Middle frontal gyrus (tissue), 1 donor: ENCODE measurements at regions not wholly inside any gene's neighbourhood (a gene's known extent, or its start where the extent isn't known, plus 50 kb on each side); places are given as distances from the start of the nearest gene placed in this dataset.

Source experiments
- DNase-seq: peaks from one replicate; pipeline ENCODE4 v3.0.0-alpha.2; 2015; ENCODE audit warnings: low spot score; ENCODE audit errors: extremely low spot score

GRCh38 chr13:22220151-22221135 lies 549.6 kb downstream of the FGF9 start:
- no peak for DNase-seq

GRCh38 chr13:22223411-22223810 lies 552.5 kb downstream of the FGF9 start:
- no peak for DNase-seq

- DNase-seq = no peak
Observed at GRCh38 chr13:22226086-22226485, 555.2 kb downstream of the FGF9 start.

GRCh38 chr13:22227895-22228294 lies 557.0 kb downstream of the FGF9 start:
- no peak for DNase-seq

GRCh38 chr13:22229916-22230315 lies 559.0 kb downstream of the FGF9 start:
- DNase-seq = no peak

DNA sequence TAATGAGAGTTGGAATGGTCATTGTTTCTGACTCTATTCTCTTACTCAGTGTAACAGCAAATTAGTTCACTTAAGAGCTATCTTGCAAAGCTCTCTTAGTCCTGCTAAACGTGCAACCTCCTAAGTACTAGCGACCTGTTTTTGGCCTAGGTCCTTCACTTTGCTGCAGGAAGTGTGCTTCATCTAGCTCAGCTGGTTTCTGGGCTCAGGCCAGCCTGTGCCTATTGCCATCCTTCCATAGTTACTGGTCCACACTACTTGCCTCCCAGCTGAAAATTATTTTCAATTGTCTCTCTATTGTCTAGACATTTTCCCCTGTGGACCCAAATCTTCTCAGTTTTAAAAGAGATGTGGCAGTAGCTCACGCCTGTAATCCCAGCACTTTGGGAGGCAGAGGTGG lies 561.3 kb downstream of the FGF9 start:
- DNase-seq = no peak

DNA sequence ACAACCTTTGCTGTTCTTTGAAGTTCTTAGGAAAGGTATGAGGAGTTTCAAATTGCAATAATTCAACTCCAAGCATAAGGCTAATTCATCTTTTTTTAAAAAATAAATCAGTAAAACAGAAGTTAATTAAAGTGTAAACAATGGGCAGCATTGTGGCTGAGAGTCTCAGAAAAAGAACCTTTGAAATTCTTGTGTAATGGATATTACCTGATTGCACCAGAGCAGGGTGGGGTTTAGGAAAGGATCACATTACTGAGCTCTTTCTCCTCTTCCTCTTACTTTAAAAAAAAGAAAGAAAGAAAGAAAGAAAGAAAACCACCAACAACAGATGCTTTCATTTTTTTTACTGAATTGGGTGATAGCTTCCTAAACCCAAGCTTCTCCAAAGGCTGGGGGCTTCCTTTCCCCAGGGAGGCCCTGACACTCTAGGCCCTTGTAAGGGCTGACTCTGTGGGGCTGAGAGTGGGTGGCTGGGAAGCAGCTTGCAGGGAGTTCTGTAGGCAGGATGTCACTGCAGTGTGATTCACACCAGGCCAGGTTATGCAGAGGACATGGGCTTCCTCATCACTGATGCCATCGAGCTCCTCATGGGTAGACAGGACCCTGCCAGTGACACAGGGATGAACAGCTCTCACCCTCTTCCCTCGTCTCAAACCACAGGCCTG lies 564.5 kb downstream of the FGF9 start:
- no peak for DNase-seq

DNA sequence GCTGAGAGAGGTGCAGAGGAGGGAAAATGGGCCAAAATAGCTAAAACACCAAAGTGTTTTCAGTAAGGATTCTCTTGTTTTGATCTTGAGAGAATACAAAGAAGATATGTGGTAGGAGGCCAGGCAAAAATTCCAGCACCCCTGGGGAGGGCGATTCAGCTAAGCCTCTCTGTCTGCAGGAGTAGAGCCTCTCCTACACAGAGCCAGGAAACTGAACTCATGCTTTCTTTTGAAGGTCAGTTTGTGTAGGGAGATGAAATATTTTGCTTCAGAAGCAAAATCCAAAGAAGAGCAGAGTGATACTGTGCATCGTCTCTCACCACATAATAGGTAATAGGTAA lies 565.0 kb downstream of the FGF9 start:
- DNase-seq = no peak

- DNase-seq = no peak
Observed at GRCh38 chr13:22238269-22238668, 567.4 kb downstream of the FGF9 start.

DNA sequence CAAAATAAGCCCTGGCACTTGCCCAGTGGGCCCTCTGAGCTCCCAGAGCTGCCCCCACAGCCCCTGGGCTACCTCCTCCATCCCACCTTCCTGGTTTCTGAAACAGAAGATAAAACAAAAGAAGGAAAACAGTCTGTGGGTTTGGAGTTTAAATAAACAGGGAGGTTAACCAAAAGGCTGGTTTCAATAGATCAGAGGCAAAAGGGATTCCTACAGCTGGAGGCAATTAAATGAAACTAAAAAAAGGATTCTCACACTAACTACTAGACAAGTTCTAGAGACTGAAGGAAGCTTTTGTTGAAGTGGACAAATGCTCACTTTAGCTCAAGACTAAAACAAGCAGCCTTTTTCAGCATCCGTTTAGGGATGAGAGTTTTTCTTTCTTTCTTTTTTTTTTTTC lies 569.8 kb downstream of the FGF9 start:
- DNase-seq = no peak

DNA sequence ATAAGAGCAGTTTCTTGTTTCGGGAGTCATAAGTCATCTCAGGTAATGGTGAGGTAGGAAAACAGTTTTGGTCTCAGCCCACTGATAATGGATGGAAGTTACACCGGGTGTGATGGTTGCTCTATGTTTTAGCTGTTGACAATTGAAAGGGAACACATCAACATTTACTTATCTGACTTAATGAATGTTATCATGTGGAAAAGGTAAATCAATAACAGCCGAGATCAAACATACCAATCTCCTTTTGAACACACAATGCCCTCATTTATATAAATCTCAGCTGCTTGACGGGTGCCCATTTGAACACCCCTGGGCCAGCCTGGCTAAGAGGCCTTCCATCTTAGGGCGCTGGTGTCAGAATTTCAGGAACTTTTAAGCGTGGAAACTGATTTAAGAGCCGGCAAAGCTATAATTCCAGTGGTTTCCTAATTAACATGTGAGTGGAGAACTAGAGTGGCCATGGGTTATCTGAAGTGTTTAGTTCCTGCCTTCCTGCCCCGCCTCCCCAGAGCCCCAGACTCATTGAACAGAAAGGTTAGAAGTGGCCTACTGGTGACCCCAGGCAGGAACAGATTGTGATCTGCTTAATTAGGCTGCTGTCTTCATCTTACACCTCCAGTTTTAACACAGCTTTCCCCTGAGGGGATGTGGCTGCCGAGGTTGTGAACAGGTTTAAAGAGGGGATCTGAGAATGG lies 572.7 kb downstream of the FGF9 start:
- no peak for DNase-seq

GRCh38 chr13:22252281-22252830 lies 581.5 kb downstream of the FGF9 start:
- no peak for DNase-seq

DNA sequence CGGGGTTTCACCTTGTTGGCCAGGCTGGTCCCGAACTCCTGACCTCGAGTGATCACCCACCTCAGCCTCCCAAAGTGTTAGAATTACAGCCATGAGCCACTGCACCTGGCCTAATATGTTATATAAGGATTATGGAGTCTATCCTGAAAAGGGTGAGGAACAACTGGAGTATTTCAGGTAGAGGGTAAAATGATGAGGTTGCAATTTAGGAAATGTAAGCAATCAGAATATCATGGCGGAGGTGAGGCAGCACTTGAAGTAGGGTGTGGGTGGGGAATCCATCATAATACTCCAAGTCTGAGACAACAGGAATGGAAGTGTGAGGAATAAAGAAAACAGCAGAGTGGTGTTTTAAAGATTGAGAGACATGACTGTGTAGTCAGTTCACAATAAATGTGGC lies 582.2 kb downstream of the FGF9 start:
- DNase-seq = no peak

DNA sequence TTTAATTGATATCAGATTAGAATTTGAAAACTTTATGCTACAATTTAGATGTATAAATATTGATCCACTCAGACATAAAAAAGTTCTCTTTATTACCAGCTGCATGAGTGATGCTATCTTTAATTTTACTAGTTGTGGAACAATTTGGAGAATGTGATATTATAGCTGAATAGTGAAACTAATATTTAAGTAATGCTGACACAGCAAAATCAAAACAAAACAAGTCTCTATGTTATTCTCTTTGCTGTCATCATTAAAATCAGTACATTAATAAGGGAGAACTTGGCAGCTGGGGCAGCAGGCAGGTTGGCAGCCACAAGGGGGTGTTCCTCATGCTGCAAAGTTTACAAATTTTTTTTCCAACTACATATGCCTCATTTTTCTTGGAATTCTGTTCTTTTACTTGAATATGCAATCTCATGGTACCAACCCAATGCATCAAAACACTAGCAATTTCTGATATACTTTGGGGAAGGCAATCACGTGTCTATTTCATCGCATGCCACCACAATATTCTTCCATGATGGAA lies 585.3 kb downstream of the FGF9 start:
- no peak for DNase-seq

DNA sequence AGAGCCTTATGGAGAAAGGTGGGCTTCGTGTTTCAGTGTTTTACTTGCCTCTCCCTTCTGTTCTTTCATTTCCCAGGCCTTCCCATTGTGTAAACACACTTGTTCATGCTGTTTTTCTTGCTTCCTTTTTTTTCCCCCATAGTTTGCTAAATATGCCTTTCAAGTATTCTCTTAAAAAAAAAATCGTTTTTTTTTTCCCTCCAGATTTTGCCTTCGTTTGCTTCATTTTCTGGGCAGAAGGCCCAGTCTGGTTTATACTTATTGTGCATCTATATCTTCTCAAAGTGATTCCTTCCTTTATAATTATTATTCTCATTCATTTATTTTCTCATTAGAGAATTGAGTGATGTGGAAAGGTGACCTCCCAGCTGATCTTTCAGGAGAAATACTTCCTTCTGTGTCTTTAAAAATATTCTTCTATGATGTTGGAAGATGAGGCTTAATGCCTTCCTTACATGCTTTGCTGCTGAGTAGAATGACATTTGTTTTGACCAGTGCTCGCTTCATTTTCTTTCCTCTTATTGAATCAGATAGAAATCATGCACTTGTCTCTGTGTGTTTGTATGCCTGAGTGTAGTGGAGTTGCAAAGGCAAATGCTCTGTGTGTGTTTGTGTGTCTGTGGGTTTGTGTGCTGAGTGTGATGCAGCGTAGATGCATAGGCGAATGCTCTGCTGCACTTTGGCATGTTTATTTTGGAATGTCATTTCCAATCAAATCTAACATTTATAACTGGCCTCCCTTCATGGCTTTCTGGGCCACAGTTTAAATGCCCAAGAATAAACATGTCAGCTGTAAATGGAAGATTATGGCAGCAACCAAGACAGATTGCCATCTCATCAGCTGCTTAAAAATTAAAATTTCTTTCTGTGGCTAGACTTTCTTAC lies 591.4 kb downstream of the FGF9 start:
- DNase-seq = no peak

DNA sequence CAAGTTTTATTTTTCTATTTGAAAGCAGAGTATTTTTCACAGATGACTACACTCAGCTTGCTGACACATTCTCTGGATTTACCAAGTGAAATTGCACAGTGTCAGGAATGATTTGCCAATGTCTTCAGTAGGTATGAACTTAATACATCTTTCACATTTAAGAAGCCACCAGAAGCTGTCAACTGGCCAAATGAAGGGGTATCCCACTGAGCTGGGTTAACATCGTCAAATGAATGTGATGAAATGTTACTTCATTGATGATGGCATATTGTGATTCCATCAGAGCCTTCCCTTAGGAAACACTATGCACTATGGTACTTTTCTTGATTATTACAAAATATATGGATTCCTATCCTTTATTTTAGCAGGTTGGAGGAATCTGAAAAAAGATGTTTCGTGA lies 592.3 kb downstream of the FGF9 start:
- DNase-seq = no peak

GRCh38 chr13:22265563-22265962 lies 594.7 kb downstream of the FGF9 start:
- DNase-seq = no peak

GRCh38 chr13:22270881-22271280 lies 600.0 kb downstream of the FGF9 start:
- DNase-seq = no peak

DNA sequence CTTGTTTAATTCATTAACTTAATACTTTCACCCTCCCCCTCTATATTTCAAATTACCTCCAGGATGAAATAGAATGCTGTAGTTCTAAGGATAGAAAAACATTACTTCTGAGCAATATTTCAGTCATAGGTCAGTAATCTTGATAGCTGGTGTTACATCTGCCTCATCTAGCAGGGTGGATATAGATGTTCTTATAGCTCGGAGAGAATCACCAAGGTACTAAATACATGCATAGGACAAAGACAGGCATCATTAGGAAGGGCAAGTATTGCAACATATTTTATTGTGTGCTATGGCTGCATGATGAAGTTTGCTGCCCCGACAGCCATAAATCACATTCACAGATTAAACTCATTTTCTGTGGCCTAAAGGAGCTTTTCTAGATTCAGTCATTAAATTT lies 601.0 kb downstream of the FGF9 start:
- DNase-seq = no peak

DNA sequence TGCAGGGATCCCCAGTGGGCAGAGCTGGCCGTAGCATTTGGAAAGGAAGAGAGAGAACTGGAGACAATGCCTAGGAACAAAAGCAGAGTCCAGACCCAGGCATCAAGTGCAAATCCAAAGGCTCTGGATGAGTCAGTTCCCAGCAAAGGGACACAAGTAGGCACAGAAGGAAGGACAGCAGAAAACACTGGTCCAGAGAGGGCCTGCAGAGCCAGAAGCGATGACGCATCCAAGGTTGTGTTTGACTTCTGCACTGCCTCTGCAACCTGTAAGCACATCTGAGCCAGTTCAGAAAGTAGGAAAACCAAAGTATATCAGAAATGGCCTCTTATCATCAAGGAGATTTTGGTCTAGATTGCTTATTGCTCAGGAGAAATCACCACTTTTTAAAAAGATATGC lies 604.5 kb downstream of the FGF9 start:
- no peak for DNase-seq

DNA sequence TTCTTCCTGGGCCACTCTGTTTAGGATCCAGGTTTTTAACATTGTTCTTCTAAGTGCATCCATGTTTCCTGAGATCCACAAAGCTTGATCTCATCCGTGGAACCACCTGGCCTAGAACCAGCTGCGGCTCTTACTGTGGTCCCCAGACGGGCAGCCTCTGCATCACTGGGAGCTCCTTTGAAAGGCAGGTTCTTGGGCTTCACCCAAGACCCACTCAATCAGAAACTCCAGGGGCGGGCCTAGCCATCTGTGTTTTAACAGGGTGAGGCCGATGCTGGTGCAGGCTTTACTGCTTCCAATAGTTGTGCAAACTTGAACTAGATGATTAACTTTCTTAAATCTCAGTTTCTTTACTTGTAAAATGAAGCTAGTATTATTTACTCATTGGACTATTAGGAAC lies 605.7 kb downstream of the FGF9 start:
- DNase-seq = no peak
